H1 (cell line): ENCODE measurements at regions not wholly inside any gene's neighbourhood (a gene's known extent, or its start where the extent isn't known, plus 50 kb on each side); places are given as distances from the start of the nearest gene placed in this dataset.

Source experiments
- SUZ12 ChIP-seq: fragments of 200-600 bp; sonication (generic); IDR thresholded peaks from 2 replicates; pipeline ENCODE4 v1.6.1; 2012; ENCODE audit warnings: mild to moderate bottlenecking, inconsistent platforms, low read length, moderate library complexity, mixed read lengths
- TF ChIP-seq, protein P1 (sequence below): fragments of 300-600 bp; sonication (generic); IDR thresholded peaks from 2 replicates; pipeline ENCODE4 v1.7.1; 2012; ENCODE audit warnings: low read length, moderate library complexity, mild to moderate bottlenecking, inconsistent platforms; ENCODE audit not compliant: insufficient replicate concordance

DNA sequence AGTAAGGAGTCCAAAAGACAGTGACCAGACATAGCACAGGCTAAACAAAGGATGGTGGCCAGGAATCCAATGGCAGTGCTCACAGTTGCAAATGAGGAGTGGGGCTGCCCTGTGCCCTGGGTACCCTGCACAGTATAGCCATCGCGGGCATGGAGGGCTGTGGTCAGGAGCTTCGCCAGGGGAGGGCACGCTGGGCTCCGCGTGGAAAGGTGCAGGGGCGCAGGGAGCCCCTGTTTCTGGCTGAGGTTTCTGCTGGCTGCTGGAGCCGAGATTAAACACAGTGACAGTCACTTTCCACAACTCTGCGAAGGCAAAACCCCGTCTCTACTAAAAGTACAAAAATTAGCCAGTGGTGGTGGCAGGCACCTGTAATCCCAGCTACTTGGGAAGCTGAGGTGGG lies 194.7 kb downstream of the GALR1 start (continued):
- TF ChIP-seq, protein P1, sequence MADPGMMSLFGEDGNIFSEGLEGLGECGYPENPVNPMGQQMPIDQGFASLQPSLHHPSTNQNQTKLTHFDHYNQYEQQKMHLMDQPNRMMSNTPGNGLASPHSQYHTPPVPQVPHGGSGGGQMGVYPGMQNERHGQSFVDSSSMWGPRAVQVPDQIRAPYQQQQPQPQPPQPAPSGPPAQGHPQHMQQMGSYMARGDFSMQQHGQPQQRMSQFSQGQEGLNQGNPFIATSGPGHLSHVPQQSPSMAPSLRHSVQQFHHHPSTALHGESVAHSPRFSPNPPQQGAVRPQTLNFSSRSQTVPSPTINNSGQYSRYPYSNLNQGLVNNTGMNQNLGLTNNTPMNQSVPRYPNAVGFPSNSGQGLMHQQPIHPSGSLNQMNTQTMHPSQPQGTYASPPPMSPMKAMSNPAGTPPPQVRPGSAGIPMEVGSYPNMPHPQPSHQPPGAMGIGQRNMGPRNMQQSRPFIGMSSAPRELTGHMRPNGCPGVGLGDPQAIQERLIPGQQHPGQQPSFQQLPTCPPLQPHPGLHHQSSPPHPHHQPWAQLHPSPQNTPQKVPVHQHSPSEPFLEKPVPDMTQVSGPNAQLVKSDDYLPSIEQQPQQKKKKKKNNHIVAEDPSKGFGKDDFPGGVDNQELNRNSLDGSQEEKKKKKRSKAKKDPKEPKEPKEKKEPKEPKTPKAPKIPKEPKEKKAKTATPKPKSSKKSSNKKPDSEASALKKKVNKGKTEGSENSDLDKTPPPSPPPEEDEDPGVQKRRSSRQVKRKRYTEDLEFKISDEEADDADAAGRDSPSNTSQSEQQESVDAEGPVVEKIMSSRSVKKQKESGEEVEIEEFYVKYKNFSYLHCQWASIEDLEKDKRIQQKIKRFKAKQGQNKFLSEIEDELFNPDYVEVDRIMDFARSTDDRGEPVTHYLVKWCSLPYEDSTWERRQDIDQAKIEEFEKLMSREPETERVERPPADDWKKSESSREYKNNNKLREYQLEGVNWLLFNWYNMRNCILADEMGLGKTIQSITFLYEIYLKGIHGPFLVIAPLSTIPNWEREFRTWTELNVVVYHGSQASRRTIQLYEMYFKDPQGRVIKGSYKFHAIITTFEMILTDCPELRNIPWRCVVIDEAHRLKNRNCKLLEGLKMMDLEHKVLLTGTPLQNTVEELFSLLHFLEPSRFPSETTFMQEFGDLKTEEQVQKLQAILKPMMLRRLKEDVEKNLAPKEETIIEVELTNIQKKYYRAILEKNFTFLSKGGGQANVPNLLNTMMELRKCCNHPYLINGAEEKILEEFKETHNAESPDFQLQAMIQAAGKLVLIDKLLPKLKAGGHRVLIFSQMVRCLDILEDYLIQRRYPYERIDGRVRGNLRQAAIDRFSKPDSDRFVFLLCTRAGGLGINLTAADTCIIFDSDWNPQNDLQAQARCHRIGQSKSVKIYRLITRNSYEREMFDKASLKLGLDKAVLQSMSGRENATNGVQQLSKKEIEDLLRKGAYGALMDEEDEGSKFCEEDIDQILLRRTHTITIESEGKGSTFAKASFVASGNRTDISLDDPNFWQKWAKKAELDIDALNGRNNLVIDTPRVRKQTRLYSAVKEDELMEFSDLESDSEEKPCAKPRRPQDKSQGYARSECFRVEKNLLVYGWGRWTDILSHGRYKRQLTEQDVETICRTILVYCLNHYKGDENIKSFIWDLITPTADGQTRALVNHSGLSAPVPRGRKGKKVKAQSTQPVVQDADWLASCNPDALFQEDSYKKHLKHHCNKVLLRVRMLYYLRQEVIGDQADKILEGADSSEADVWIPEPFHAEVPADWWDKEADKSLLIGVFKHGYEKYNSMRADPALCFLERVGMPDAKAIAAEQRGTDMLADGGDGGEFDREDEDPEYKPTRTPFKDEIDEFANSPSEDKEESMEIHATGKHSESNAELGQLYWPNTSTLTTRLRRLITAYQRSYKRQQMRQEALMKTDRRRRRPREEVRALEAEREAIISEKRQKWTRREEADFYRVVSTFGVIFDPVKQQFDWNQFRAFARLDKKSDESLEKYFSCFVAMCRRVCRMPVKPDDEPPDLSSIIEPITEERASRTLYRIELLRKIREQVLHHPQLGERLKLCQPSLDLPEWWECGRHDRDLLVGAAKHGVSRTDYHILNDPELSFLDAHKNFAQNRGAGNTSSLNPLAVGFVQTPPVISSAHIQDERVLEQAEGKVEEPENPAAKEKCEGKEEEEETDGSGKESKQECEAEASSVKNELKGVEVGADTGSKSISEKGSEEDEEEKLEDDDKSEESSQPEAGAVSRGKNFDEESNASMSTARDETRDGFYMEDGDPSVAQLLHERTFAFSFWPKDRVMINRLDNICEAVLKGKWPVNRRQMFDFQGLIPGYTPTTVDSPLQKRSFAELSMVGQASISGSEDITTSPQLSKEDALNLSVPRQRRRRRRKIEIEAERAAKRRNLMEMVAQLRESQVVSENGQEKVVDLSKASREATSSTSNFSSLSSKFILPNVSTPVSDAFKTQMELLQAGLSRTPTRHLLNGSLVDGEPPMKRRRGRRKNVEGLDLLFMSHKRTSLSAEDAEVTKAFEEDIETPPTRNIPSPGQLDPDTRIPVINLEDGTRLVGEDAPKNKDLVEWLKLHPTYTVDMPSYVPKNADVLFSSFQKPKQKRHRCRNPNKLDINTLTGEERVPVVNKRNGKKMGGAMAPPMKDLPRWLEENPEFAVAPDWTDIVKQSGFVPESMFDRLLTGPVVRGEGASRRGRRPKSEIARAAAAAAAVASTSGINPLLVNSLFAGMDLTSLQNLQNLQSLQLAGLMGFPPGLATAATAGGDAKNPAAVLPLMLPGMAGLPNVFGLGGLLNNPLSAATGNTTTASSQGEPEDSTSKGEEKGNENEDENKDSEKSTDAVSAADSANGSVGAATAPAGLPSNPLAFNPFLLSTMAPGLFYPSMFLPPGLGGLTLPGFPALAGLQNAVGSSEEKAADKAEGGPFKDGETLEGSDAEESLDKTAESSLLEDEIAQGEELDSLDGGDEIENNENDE: no peak
- TF ChIP-seq SUZ12: no peak
